ENCODE measurements at regions not wholly inside any gene's neighbourhood (a gene's known extent, or its start where the extent isn't known, plus 50 kb on each side); places are given as distances from the start of the nearest gene placed in this dataset.

DNA sequence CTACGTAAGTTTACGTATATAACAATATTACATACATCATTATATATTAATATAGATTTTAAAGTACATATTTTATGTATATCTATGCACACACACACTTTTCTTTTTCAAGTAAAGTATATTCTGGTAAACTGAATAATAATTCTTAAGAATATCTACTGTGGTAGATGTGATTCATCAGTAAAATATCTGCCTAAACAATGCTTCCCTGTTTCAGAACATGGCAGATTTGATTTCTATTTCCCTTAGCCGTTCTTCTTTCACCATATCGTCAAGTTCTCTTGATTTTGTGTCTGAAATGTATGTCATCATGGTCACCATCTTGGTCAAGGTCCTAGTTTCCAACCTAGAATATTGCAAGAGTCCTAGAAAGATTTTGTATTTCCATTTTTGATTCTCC is 195.6 kb downstream of the HDGFL1 start:
- Histone ChIP-seq H3K4me2 (ENCODE audit: low read depth, low read length) (no peak overlapping the region), H3K36me3 (replicated peaks in 1 of 2; ENCODE audit: control insufficient read depth in 1 of 2, insufficient read depth in 2 of 2, low read length in 2 of 2) (no peaks in the 10 kb centered on the region), H3K27ac (ENCODE audit: extremely low read length, insufficient read depth, low read length) (no peak overlapping the region), H3K4me1 (ENCODE audit: insufficient read depth, low read length) (no peaks in the 10 kb centered on the region), H3K9ac (ENCODE audit: insufficient read depth, low read depth, low read length) (no peak overlapping the region), H3K9me3 (ENCODE audit: low read length) (peaks cover 92% of the 10 kb centered on the region), H3K4me3 (replicated peaks in 1 of 3; ENCODE audit: insufficient read depth in 1 of 3, low read depth in 2 of 3, low read length in 3 of 3) (no peak overlapping the region), H3K79me2 (ENCODE audit: insufficient read depth, low read length) (no peaks in the 10 kb centered on the region), H2AFZ (ENCODE audit: low read length) (no peak overlapping the region), H3K27me3 (ENCODE audit: control insufficient read depth in 1 of 2, insufficient read depth in 2 of 2, low read length in 2 of 2) (no peaks in the 10 kb centered on the region), H4K20me1 (ENCODE audit: insufficient read depth, low read length) (no peaks in the 10 kb centered on the region)
- intact Hi-C loops (cut with micrococcal nuclease; ENCODE audit: unreplicated experiment), result loop anchor here (10.0 kb wide), 1 partner anchor 120 kb away; no protein-coding TSS in a partner anchor
- POLR2A ChIA-PET, result no interaction called here
- TF ChIP-seq ZNF382 (CRISPR knock-in tag; IDR thresholded peaks at IDR 0.05; ENCODE audit: borderline replicate concordance), result no peak
- no peak for TF ChIP-seq ZNF766 (CRISPR knock-in tag; IDR thresholded peaks at IDR 0.05; ENCODE audit: borderline replicate concordance)
- WGBS (ENCODE audit: low lambda C conversion rate), result 40% methylated on average over 4 of the region's 4 CpGs
- in situ Hi-C loops (cut with HindIII; ENCODE audit: extremely low pct_ligation_motif_present, low pct_unique_long_range_greater_than_20kb), result no loop called here
- FAIRE-seq (no peak), ATAC-seq (no peak), DNase-seq (ENCODE audit: low spot score) (no peak)
- CTCF ChIA-PET (ENCODE audit: low intra/inter-chr PET ratio, low total read pairs), result no interaction called here
- BruUV-seq (replicated peaks), result no TSS peak

- WGBS (ENCODE audit: low lambda C conversion rate), result 15% methylated on average over 4 of the region's 4 CpGs
- no peaks in the 10 kb centered on the region for H3K36me3 ChIP-seq (replicated peaks in 1 of 2; ENCODE audit: control insufficient read depth in 1 of 2, insufficient read depth in 2 of 2, low read length in 2 of 2)
- no peaks in the 10 kb centered on the region for H3K79me2 ChIP-seq (ENCODE audit: insufficient read depth, low read length)
- H3K9me3 ChIP-seq (ENCODE audit: low read length), result peaks cover 93% of the 10 kb centered on the region
- TF ChIP-seq, protein P1, sequence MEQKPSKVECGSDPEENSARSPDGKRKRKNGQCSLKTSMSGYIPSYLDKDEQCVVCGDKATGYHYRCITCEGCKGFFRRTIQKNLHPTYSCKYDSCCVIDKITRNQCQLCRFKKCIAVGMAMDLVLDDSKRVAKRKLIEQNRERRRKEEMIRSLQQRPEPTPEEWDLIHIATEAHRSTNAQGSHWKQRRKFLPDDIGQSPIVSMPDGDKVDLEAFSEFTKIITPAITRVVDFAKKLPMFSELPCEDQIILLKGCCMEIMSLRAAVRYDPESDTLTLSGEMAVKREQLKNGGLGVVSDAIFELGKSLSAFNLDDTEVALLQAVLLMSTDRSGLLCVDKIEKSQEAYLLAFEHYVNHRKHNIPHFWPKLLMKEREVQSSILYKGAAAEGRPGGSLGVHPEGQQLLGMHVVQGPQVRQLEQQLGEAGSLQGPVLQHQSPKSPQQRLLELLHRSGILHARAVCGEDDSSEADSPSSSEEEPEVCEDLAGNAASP (CRISPR knock-in tag; IDR thresholded peaks at IDR 0.05; ENCODE audit: borderline replicate concordance), result no peak
- TF ChIP-seq SUZ12 (IDR thresholded peaks at IDR 0.05; ENCODE audit: low read depth, low read length) (no peak), ZNF761 (CRISPR knock-in tag; conservative IDR thresholded peaks at IDR 0.05) (no peak)
- CTCF ChIA-PET (ENCODE audit: low intra/inter-chr PET ratio, low total read pairs), result no interaction called here
- in situ Hi-C loops (cut with HindIII; ENCODE audit: extremely low pct_ligation_motif_present, low pct_unique_long_range_greater_than_20kb), result no loop called here
- BruUV-seq (replicated peaks), result no TSS peak
- POLR2A ChIA-PET, result no interaction called here
- DNase-seq (ENCODE audit: low spot score) (no peak), ATAC-seq (no peak), FAIRE-seq (no peak)
- H2AFZ ChIP-seq (ENCODE audit: low read length), result no peak overlapping the region
- no peak overlapping the region for H3K9ac ChIP-seq (ENCODE audit: insufficient read depth, low read depth, low read length)
- H3K4me3 ChIP-seq (replicated peaks in 1 of 3; ENCODE audit: insufficient read depth in 1 of 3, low read depth in 2 of 3, low read length in 3 of 3), result no peak overlapping the region
- no peaks in the 10 kb centered on the region for H4K20me1 ChIP-seq (ENCODE audit: insufficient read depth, low read length)
- no peaks in the 10 kb centered on the region for H3K27me3 ChIP-seq (ENCODE audit: control insufficient read depth in 1 of 2, insufficient read depth in 2 of 2, low read length in 2 of 2)
- H3K4me1 ChIP-seq (ENCODE audit: insufficient read depth, low read length), result no peaks in the 10 kb centered on the region
- no peak overlapping the region for H3K27ac ChIP-seq (ENCODE audit: extremely low read length, insufficient read depth, low read length)
- intact Hi-C loops (cut with micrococcal nuclease; ENCODE audit: unreplicated experiment), result loop anchor here (10.0 kb wide), 1 partner anchor 118 kb away; no protein-coding TSS in a partner anchor
- no peak overlapping the region for H3K4me2 ChIP-seq (ENCODE audit: low read depth, low read length)
These were observed 197.6 kb downstream of the HDGFL1 start for GRCh38 chr6:22766979-22767378.

Measured in HepG2 (cell line).